Stimulated activated CD8-positive, alpha-beta memory T cell treated with anti-CD3 and anti-CD28 coated beads, Interleukin-2, amount 100 ng/mL, for 48 hours (primary cell): ENCODE measurements at regions not wholly inside any gene's neighbourhood (a gene's known extent, or its start where the extent isn't known, plus 50 kb on each side); places are given as distances from the start of the nearest gene placed in this dataset.

Experiments
- DNase-seq, 2 donors: peaks; one replicate each; pipeline ENCODE4 v3.0.0-alpha.2; 2020; ENCODE audit warnings: low read depth in 2 of 2

GRCh38 chr3:59653405-59654122, 603.7 kb upstream of the CFAP20DC start:
- no peak for DNase-seq

DNA sequence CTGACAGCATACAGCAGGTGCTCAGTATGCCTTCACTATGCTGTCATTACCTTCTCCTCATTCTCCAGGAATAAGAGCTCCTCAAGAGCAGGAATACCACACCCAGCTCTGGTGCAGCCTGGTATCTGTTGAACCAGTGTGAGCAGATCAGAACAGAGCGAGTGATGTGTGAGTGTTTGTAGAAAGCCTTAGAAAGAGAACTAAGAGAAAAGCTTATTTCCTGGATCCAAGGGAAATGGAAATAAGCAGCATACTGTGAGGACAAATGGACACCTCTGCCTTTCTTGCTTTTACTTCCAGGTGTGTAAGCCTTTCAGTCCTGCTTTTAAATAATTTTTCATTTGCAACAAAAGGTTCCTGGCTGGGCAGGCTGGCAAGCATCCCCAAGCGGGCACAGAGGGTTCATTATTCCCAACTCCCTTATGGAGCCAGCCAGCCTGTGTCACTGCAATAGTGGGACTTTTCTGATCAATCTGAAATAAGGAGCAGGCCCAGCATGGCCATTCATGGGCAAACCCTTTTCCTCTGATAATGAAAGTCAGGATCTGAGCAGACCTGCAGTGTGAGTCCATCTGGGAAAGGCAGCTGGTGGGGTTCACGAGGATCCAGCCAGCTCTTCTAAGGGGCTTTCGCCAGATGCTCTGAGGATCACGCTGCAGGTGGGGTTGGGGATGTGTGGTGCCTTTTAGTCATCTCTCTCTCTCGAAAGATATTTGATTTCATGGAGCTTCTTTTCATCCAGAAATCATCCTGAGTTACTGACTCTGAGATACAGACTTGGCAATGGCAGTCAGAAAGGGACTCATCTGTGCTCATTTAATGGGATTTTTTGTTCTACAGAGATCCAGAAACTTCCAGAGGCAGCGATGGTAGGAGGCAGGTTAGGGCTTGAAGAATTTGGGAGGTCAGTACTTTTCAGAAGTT, 594.9 kb upstream of the CFAP20DC start:
- DNase-seq, result no peak

GRCh38 chr3:59641169-59641899, 591.5 kb upstream of the CFAP20DC start:
- no peak for DNase-seq

DNA sequence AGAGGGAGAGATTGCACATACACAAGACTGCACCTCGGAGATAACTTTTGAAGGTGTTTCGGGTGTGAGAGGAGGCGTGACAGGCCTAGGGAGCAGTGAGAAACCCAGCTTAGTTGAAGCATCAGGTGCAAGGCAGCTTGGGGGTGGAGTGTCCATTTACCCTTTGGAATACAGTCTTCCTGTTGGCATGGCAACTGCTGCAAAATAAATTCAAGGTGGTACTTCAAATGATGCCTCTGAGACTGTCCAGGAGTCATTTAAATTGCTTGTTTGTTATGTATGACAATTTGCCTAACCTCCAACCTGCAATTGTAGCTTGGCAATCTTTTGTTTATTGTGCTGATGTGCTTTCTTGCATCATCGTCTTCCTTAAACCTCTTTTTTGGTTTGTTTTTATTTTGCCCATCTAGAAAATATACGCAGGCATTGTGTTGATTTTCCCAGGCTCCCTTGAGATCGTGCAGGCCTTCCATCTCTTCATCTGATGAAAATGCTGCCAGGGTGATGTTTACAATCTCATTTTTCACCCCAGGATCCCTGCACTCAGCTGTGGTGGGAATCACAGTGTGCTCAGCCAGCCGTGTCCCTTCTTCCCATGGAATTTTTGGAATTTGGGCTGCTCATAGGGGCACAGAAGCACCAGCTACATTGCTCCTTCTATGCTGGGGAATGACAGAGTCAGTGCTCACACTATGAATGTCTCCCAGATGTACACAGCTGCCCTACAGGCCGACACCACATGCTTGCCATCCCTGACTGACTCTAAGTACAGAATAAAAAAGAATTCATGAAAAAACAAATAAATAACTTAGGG, 583.1 kb upstream of the CFAP20DC start:
- no peak for DNase-seq

DNA sequence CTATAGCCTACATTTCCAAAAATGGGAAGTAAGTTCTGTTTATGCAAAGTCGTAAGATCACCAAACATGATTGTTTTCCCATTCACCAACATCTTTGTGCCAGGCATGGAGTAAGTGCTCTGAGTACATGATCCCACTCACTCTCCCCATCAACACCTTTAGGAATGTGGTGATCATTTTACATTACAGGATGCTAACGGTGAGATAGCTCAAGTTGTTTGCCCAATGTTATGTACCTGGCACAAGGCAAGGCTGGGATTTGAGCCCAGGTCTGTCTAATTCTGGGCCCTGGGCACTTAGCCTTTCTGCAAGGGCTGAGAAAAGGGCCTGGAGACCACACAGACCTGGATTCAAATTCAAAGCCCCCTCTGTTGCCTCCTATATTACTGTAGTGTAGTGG, 581.7 kb upstream of the CFAP20DC start:
- no peak for DNase-seq

DNA sequence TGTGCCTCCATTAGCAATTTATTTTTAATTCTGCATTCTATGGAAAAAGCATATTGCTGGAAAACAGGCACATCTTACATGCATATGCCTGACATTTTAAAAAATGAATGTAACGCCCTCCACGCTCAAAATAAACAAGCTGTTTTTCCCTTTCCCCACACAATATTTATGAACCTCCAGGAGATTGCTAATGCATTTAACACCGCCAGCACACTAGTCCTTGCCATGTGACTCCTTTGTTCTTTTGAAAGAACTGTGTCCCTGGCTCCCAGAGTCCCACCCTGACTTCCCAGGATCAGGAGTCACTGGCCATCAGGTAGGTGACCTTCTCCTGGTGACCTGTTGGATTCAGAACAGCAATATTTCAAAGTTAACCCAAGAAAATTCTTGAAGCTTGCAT, 571.2 kb upstream of the CFAP20DC start:
- no peak for DNase-seq

GRCh38 chr3:59620325-59620724, 570.5 kb upstream of the CFAP20DC start:
- no peak for DNase-seq

DNA sequence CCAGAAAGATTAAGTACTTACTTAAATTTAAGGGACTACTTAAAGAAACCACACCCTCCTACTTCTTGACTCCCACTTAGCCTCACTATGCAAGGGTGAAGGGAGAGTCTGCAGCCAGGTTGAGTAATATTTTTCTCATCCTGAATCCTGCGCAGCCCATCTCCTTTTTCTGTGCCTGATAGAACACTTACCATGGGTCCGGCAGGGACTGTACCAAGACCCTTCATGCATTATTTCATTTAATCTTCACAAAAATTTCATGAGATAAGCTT, 562.6 kb upstream of the CFAP20DC start:
- DNase-seq, result no peak

DNA sequence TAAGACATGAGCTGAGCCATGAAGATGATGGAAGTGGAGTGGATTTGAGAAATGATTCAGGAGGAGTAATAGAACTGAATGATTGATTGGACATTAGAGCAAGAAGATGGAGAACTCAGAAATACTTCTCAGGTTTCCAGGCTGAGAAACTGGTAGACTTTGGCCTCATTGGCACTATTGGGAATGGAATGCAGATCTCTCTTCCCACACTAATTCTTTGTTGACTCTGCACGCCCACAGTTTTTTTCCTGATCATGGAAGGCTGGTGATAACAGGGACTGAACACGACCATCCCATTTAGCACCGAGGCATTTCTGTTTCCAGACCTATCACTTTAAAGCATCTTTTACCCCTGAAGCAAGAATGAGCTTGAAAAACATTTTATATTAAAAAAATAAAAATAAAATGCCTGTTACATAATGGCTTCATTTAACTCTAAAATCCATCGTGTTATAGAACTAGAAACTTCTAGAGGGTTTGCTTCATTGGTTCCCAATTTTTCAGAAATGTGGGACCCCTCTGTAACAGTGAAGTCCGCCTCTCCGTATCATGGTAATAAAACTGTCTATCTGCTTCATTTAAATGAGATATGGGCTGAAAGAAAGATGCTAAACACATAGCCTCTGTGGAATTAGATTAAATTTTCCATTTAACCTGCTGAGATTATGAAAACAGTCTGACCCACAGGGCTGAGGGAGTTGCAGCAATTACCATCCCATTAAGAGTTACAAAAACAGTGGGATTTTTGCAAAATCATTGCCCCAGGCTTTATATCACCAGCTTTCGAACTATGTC, 562.0 kb upstream of the CFAP20DC start:
- DNase-seq, result no peak

DNA sequence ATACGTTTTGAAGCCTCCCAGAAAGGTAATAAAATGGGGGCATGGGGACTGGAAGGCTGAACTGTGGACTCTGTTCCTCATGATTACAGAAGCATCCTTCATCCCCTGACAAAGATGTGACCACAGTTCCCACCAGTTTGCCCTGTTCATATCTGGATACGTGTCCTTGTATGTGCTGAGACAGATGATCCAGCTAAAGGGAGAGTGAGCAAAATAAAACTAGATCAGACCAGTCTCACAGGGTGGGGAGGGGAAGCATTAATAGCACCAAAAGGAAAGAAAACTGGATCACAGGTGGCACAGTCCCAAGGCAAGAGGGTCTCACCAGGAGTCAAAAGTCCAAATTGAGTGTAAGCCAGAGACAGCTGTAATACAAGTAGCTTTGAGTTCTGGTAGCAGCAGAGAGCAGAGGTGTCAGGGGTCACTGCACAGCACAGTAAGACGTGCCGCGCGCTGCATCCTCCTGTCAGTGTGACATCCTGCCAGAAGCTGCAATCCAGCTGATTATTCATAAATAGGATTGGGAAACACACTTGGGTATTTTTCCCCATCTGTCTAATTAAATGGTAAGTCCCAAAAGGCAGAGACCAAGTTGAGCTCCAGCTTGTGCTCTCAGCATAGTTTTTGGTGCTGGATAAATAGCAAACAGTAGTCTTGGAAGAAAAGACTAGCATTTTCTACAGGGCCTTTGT, 560.0 kb upstream of the CFAP20DC start:
- DNase-seq, result no peak

DNA sequence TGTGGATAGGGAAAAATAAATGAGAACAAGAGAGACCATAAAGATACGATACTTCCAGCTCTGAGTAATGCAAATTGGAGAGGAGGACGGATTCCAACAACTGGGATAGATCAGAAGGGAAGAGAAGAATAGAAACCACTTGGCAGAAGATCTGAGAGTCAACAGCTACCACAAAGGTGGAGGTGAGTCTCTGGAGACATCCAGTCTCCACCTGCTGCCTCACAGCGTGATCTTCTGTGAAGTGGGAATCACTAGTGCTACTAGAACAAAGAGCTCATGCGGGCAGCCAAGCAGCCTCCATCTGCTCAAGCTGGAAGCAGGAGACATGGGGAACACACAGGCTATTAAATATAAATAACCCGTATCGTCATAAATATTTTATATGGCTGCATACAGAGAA, 558.5 kb upstream of the CFAP20DC start:
- DNase-seq, result no peak

DNA sequence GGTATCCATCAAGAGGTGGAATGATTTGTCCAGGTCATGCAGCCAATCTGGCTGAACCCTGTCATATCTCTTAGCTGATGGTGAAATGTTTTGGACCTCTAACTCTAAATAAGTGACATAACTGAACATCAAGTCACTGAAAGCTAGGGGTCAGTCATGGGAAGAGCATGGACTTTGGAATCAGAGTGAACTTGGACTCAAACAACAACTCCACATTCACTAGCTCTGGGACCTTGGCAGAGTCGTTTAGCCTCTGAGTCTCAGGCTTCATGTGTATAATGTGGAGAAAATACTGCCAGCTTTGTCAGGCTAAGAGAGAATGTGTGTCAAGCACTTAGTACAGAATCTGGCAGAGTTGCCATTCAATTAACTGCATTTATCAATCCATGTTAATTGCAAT, 557.8 kb upstream of the CFAP20DC start:
- no peak for DNase-seq

- DNase-seq, result no peak
These were observed 556.9 kb upstream of the CFAP20DC start for GRCh38 chr3:59606638-59607266.

- DNase-seq, result no peak
These were observed 556.2 kb upstream of the CFAP20DC start for GRCh38 chr3:59605944-59606534.

- DNase-seq, result no peak
These were observed 555.5 kb upstream of the CFAP20DC start for GRCh38 chr3:59605318-59605717.

DNA sequence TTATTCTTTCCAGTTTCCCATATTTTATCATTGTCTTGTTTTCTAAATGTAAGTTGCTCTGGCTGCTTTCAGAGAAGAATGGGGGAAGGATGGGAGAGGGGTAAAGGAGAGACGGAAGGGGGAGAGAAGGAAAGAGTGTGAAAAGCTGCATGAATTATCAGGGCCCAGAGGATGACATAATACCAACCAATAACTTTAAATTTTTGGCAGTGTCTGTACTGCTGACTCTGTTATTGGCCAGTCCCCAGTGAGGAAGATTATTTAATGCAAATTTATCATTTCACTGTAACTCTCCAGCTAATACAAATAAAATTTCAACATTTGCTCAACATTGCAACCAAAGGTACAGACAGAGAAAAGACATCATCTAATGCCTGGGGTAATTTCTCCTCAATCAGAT, 551.7 kb upstream of the CFAP20DC start:
- no peak for DNase-seq

DNA sequence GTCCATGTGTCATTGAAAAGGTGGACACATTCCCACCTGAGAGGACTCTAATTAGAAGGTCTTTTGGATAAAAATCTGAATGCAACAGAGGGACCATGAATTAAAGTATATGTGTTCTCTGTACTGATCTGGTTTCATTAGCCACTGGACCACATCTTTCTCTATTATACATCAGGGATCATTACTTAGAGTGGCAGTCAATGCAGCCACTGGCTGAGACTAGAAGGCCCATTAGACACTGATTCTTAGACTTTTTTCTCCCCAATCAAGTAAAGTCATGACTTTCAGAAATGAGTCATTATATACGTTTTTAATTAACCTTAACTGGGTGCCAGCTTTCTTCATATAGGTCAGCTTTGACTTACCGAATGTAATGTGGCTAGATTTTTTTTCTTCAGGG, 550.8 kb upstream of the CFAP20DC start:
- DNase-seq, result no peak

DNA sequence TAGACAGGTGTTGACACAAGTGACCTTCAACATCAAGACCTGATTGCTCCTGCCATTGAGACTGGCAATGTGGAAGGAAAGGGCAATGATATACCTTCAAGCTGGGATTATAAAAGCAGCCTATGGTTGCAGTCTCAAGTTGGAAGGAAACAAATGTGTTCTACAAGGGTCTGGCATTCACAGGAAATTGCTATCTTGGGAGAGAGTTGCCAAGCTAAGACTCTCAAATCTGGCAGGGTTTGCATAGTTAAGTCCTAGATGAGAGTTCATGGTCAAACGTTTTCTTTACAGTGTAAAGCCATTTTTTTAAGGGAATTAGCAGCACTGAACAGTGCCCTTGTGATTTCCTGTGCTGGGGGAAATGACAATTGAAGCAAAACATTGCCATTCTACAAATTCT, 546.9 kb upstream of the CFAP20DC start:
- no peak for DNase-seq

- DNase-seq, result no peak
These were observed 546.0 kb upstream of the CFAP20DC start for GRCh38 chr3:59595830-59596229.

- DNase-seq, result no peak
These were observed 543.6 kb upstream of the CFAP20DC start for GRCh38 chr3:59593380-59593779.
